MV-4-11 (cell line): ENCODE measurements at regions not wholly inside any gene's neighbourhood (a gene's known extent, or its start where the extent isn't known, plus 50 kb on each side); places are given as distances from the start of the nearest gene placed in this dataset.

Experiments
- DNase-seq: peaks from one replicate; lab custom pipeline; 2025; lab: John Stamatoyannopoulos, UW

DNA sequence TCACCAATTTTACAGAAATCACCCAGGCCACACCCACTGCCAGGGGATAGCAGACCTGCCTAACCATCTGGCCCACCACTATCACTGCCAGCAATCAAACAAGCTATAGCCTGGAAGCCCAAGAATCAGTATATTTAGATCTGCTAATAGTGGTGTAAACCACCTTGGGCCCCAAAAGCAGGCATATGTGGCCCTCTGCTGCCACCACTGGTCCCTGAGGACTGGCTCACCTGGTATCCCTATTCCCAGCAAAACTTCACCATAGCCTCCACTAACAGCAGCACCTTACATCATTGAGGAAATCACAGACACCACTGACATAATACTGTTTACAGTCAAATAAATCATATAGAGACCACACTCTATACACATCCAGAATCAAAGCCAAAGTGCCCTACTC is 880.4 kb upstream of the MAN1A1 start:
- no peak for DNase-seq

DNA sequence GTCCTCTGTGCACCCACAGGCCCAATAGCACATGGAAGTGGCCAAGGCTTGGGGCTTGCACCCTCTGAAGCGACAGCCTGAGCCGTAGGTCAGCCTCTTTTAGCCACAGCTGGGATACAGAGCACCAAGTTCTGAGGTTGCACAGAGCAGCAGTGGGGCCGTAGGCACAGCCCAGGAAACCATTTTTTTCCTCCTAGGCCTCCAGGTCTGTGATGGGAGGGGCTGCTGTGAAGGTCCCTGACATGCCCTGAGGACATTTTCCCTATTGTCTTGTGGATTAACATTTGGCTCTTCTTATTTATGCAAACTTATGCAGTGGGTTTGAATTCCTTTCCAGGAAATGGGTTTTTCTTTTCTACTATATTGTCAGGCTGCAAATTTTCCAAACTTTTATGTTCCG is 878.7 kb upstream of the MAN1A1 start:
- DNase-seq, result no peak

DNA sequence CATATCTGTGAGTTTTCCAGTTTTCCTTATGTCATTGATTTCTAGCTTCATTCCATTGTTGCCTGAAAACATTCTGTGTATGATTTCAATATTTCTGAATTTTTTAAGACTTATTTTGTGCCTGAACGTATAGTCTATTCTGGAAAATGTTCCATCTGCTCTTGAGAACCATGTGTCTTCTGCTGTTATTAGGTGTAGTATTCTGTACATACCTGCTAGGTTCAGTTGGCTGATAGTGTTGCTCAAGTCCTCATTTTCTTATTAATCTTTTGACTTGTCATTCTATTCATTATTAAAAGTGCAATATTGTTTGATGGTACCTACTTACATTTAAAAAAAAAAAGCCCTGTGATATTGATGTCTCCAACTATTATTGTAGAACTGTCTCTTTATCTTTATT is 869.8 kb upstream of the MAN1A1 start:
- no peak for DNase-seq

DNA sequence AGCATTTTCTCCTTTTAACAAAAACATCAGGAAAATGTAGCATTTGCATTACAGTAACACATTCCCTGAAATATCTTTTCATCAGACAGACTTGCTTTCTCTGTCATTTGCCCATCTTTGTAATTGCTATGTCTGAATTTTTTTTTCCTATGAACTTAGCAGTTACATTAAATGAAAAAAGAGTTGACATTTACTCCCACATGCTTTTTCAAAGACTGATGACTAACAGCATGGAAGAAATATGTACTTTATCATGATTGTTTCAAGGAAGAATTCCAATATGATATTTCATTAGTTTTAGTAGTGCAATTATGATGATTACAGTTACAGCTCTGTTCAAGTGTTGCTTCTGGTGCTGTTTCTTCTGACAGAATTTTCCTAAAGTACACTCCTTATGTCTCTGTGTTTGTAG is 864.5 kb upstream of the MAN1A1 start:
- DNase-seq, result no peak

DNA sequence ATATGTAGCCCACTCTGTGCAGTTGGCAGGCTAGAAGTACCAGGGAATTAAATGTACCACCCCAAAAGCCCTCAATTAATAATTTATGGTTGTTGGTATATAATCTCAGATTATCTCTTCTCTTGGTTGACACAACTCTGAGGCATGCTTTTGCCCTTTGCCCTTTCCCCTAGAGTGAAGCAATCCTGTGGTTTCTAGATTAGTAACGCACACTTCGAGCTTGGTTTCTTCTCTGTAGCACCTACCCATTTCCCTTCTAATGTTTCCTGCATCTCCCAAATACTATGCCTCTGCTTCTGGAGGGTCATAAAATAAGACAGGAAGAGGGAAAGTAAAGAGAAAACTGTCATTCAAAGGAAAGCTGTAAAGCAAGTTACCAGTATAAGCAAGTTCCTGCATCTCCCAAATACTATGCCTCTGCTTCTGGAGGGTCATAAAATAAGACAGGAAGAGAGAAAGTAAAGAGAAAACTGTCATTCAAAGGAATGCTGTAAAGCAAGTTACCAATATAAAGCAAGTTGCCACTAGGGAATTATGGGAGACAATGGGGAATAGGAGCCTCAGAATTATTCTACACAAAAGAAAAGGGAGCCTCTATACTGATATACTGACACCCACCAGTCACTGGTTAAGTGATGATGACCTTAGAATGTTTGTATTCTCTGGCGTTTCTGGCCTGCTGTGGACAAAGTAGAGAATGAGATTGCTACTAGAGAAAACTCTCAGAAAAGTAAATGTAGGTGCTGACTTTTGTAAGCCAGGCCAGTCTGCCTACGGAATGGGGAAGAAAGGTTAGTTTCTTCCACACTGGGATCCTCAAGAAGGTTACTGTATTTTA is 862.6 kb upstream of the MAN1A1 start:
- peak; percentile 78 for DNase-seq

DNA sequence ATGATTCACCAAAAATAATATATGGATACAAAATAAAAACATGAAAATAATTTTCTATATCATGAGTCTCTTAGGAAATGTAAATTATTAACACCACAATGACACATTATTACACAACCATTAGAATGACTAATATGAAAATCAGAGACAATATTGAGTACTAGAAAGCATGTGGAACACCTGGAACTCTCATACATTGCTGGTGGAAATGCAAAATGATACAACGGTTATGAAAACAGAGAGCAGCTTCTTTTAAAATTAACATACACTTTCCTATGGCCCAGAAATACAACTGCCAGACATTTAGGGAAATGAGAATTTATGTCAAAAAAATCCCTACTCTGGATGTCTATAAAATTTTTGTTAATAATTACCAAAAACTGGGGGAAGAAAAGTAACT is 853.3 kb upstream of the MAN1A1 start:
- DNase-seq, result no peak

DNA sequence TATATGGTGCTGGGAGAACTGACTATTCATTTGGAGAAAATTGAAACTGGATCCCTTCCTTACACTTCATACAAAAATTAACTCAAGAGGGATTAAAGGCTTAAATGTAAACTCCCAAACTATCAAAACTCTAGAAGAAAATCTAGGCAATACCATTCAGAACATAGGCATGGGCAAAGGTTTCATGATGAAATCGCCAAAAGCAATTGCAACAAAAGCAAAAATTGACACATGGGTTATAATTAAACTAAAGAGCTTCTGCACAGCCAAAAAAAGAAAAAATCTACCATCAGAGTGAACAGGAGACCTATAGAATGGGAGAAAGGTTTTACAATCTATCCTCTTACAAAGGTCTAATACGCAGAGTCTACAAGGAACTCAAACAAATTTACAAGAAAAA is 851.3 kb upstream of the MAN1A1 start:
- peak; percentile 5 for DNase-seq

DNA sequence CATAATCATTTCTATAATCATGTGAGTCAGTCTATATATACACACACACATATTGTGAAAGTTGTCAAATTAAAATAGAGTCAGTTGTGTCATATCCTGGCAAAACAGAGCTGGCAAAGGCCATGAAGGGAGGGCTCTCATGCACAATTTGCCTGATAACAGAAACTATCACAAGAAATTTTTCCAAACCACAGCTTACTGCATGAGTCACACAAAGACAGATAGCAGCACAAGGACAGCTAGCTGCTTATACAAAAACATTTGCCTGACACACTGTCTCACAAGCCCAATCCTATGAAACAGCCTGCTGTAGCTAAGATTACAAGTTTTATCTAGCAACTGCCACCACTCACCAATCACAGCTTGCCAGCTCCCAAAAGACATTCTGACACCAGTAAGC is 848.5 kb upstream of the MAN1A1 start:
- DNase-seq, result peak; percentile 90

DNA sequence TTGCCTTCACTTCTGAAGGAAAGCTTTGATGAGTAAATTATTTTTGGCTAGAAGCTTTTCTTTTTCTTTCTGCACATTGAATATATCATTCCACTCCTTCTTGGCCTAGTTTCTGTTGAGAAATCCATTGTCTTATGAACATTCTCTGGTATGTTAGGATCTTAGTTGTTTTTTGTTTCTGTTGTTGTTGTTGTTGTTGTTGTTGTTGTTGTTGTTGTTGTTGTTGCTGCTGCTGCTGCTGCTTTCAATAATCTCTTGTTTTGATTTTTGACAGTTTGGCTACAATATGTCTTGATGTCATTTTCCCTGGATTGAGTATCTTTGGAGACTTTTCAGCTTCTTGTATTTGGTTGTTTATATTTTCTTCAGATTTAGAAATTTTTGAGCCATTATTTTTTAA is 836.5 kb upstream of the MAN1A1 start:
- DNase-seq, result no peak

DNA sequence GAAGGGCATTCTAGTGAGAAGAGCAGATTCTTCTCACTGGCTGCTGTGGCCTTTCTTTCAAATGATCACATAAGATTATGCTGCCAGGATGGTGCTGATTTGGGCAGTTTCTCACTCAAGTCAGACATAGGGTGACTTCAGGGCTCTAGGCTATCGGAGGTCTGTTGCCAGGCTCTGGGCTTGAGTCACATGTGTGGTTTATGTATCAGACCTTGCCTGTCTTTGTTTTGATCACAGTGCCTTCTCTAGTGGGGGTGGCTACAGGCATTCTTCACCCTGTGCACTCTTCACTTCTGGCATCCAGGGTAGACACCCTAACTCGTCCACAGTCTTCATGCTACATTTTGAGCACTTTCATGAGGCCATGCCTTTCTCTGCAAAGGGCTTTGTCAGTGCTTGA is 823.7 kb upstream of the MAN1A1 start:
- no peak for DNase-seq

DNA sequence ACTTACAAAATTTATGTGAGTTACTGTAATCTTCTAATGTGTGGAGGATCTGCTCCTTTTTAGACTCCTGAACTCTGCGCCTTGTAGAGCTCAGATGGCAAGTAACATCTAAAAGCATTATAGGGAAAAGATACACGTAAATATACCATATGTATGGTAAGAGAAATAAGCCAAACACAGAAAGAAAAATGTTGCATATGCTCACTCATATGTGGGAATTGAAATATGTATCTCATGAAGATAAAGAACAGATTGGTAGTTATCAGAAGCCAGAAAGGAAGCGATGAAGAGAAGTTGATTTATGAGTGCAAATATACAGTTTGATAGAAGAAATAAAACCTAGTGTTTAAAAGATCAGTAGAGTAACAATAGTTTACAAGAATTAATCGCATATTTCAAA is 815.0 kb upstream of the MAN1A1 start:
- no peak for DNase-seq

DNA sequence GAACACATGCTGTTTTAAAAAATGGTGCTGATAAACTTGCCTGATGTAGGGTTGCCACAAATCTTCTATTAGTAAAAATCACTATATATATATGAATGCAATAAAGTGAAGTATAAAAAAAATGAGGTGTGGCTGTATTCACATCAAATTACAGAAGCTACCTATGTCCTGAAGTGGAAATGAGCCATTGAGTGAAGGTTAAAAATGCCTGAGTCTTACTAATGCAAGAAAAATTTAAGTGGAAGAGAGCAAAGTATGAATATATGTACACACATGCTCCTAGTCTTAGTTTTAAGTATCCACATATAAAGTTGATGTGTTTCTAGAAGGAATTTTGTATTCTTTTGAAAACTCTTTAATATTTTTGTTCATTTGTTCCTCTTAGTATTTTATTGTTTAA is 808.3 kb upstream of the MAN1A1 start:
- no peak for DNase-seq

DNA sequence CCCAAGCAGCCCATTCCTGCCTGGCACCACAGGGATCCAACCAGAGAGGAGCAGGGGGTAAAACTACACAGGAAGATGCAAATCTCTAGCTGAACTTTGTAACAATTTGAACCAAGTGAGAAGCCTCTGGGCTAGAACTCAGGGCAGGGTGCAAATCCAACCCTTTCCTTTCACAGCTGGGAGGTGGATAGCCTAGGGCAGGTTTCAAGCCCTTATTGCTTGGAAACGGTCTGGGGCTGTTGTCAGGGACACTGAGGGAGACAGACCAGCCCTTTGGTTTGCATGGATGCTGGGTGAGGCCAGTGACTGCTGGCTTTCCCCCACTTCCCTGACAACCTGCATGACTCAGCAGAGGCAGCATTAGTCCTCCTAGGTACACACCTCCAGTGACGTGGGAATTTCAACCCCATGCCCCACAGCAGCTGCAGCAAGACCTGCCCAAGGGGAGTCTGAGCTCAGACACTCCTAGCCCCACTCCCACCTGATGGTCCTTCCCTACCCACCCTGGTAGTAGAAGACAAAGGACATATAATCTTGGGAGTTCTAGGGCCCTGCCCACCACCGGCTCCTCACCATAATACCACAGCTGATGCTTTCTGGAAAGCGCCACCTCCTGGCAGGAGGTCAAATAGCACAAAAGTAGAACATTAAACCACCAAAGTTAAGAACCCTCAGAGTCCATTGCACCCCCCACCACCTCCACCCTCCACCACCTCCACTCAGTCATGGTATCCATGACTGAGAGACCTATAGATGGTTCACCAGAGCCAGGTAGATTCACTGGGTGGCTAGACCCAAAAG is 797.7 kb upstream of the MAN1A1 start:
- no peak for DNase-seq

DNA sequence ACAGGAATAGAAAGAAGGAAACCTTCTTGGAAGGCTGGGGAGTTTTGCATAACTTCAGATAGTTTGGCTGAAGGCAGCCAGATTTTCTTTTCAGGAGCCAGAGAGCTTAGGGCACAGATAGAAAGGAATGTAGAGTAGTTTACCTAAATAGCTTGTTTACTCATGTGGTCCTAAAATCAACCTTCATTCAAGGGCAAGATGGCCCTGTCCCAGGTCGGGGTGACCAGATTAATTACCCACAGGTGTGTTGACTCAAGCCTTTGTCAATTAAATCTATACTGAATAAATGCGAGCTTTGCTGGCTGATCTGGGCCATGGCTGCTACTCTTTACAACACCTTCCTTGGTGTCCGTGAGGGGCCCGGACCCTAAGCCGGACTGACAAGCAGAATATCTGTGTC is 792.0 kb upstream of the MAN1A1 start:
- no peak for DNase-seq

DNA sequence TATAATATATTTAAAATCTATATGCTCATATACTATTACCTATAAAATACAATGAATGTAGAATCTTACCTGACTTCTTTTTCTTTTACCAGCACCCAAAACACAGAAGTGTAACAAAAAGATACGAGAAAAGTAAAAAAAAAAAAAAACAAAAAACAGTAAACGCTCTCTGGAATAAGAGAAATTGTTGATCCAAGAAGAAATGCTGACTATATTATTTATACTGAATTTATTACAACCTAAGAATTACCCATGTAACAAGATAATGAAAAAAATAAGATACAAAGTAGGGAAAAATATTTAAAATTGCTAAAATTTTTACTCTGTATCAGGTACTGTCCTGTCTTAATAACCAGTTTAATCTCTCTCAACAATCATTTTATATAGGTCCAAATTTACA is 787.9 kb upstream of the MAN1A1 start:
- no peak for DNase-seq

DNA sequence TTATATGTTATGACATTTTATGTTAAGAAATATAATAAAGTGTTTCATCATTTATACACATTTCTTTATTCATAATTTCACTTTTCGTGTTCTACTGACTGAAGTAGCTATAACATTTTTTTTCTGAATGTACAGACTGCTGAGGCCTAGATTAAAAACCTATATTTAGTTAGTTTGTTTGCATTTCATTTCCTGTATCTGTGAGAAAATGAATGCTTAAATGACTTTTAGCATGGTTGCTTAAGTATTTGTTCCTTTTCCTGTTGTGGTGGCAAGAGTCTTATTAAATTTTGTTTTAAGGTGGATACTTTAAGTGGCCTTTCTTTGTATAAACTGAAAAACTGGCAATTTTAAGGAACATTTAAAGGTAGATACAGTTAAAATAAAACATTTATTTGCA is 779.7 kb upstream of the MAN1A1 start:
- peak; percentile 7 for DNase-seq

DNA sequence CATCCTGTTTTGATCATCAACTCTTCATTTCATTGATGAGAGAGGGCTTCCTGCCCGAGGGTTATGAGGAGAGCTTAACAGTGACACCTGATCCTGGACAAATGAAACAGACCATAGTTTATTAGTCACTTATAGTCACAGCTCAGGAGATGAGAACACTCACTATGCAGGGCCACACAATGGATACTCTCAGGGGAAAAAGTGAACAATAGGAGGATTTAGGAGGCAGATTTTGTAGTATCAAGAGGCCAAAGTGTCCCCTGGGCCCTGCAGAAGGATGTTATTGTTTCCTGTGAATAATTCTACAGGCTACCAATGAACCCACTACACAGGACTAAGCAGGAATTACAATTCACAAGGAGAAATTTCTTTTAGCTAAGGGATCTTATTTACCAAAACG is 772.8 kb upstream of the MAN1A1 start:
- no peak for DNase-seq

DNA sequence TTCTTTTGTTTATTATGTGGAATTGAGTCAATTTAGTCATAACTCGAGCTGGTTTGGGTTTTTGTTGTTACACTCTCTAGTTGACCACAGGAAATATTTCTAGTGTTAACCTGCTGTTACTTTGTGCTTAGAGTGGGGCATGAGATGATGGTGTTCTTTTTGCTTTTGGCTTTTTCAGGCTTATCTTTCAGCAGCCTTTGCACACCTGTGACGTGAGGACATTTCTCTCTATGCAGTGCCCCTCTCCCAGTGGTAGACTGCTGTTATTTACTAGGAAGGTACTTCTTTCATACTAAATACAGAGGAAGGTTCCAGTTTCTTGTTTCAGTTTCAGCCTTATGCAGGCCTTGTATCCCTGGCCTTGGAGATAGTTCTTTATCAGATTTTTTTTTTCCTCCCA is 766.8 kb upstream of the MAN1A1 start:
- DNase-seq, result no peak

DNA sequence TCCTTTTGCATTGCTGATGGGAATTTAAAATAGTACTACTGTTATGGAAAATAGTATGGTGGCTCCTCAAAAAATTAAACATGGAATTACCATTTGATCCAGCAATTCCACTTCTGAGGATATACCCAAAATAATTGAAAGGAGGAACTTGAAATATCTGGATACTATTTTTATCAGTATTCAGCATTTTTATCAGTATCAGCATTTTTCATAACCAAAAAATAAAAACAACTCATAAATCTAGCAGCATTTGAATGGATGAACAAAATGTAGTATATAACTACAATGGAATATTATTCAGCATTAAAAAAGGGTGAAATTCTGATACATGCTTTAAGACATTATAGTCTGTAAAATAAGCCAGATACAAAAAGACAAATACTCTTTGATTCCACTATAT is 763.4 kb upstream of the MAN1A1 start:
- DNase-seq, result no peak

DNA sequence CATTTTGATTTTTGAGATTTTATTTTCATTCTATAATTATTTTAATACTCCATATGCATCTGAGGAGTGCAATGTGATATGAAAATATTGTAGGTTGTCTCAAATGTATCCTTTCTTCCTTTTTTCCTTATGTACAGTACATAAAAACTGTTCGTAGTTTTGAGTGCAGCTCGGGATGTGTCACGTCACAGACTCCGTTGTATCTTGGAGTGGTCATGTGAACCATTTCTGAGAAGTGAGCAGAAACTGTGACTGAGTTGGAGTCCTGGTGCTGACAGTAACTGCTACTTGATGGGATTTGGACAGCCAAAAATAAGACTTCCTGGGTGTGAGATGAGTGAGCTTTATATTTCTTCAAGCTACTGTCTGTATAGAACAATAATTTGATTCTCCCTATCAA is 761.4 kb upstream of the MAN1A1 start:
- no peak for DNase-seq

DNA sequence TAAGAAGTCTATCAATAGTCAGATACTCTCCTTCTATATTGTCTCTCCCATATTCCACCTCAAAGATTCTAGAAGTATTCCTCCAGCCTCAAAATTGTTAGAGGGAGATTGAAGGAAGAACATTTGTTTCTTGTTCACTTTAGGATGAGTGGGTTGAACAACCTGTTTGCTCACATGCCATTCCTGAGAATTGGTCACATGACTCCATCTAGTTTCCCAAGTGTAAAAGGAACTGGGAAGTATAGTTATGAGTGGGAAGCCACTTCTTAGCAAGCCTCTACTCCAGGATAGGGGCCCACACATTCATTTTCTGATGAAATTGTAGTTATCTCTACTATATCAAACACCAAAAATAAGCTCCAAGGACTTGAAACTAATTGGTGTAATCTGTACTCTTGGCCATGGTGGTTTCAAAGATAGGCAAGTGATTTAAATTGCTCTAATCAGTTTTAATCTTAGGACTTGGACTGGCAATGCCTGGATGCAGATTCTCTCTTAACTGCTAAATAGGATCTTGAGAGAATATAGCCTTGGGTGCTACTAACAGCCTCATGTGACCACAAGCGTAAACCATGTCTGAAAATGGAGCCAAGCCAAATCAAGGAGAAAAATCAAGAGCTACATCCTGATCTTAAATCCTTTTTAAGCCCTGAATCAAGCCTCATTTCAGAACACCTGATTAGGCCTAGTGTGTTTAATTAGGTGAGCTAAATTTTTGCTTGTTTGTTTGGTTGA is 758.7 kb upstream of the MAN1A1 start:
- no peak for DNase-seq

DNA sequence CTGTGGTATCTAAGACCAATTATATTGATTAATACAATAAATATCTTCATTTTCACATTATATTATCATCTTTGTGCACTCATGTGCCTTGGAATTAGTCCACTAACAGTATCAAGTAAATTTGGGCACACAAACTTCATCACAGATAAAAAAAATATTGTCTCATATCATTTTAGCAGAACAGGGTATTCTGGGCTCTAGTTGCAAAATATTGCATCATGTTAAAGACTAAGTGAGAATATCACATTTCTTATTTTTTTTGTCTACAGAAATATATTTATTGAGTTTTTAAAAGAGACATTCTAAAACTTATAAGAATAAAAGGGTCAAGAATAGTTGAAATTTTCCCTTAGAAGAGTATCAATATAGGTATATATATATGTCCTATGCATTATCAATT is 754.1 kb upstream of the MAN1A1 start:
- no peak for DNase-seq

DNA sequence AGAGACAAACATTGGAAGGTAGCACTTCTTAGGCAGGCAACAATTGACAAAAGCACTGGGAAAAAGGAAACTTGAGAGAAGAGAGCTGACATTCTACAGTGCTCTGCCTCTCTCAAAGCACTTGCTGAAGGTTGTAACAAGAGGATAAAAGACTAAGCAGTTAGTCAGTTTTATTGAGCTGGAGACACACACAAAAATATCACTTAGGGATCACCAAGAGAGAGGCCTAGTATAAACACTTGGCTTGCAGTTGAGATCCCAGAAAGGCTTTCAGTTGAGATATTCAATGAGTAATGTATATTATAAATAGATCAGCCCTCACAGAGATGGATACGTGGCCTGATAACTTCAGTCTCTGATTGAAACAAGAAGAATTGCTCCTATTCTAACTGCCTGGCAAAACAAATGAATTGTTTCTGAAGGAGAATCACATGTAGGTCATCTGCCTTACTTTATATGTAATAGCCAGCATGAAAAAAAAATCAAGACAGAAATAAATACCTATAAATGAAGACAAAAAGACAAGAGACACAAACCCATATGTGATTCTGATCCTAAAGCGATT is 747.2 kb upstream of the MAN1A1 start:
- DNase-seq, result no peak
